ENCODE measurements at regions not wholly inside any gene's neighbourhood (a gene's known extent, or its start where the extent isn't known, plus 50 kb on each side); places are given as distances from the start of the nearest gene placed in this dataset.

GRCh38 chr9:120236596-120236995 is 343.4 kb downstream of the CDK5RAP2 start:
- H3K9me3 Mint-ChIP-seq: no peaks in the 10 kb centered on the region
- intact Hi-C loops (cut with micrococcal nuclease): no loop called here
- DNase-seq: no peak
- ATAC-seq: no peak
- H3K4me1 Mint-ChIP-seq (ENCODE audit: low read depth): no peaks in the 10 kb centered on the region
- H3K36me3 Mint-ChIP-seq (ENCODE audit: low read depth): no peaks in the 10 kb centered on the region
- no peak overlapping the region for H3K4me3 Mint-ChIP-seq
- peaks cover 2% of the 10 kb centered on the region for H3K27me3 Mint-ChIP-seq
- TF ChIP-seq CTCF (IDR thresholded peaks at IDR 0.05): no peak
- POLR2A ChIA-PET: no interaction called here
- H3K27ac Mint-ChIP-seq: no peak overlapping the region
- CTCF ChIA-PET: no interaction called here

- DNase-seq (no peak), ATAC-seq (no peak)
- intact Hi-C loops (cut with micrococcal nuclease): no loop called here
- H3K4me1 Mint-ChIP-seq (ENCODE audit: low read depth): no peaks in the 10 kb centered on the region
- H3K9me3 Mint-ChIP-seq: no peaks in the 10 kb centered on the region
- H3K27ac Mint-ChIP-seq: no peak overlapping the region
- ChIA-PET CTCF (no interaction called here), POLR2A (no interaction called here)
- no peaks in the 10 kb centered on the region for H3K36me3 Mint-ChIP-seq (ENCODE audit: low read depth)
- no peak for TF ChIP-seq CTCF (IDR thresholded peaks at IDR 0.05)
- H3K4me3 Mint-ChIP-seq: no peak overlapping the region
- peaks cover 2% of the 10 kb centered on the region for H3K27me3 Mint-ChIP-seq
Measured at GRCh38 chr9:120235081-120235480, 344.9 kb downstream of the CDK5RAP2 start.

GRCh38 chr9:120230227-120230626 is 349.7 kb downstream of the CDK5RAP2 start:
- TF ChIP-seq CTCF (IDR thresholded peaks at IDR 0.05): no peak
- H3K9me3 Mint-ChIP-seq: no peaks in the 10 kb centered on the region
- ChIA-PET POLR2A (no interaction called here), CTCF (no interaction called here)
- no peaks in the 10 kb centered on the region for H3K36me3 Mint-ChIP-seq (ENCODE audit: low read depth)
- no peak for ATAC-seq
- no peaks in the 10 kb centered on the region for H3K4me1 Mint-ChIP-seq (ENCODE audit: low read depth)
- H3K4me3 Mint-ChIP-seq: no peak overlapping the region
- DNase-seq: no peak
- no peak overlapping the region for H3K27ac Mint-ChIP-seq
- peaks cover 2% of the 10 kb centered on the region for H3K27me3 Mint-ChIP-seq
- intact Hi-C loops (cut with micrococcal nuclease): no loop called here

GRCh38 chr9:120221844-120222243 is 358.1 kb downstream of the CDK5RAP2 start:
- Mint-ChIP-seq H3K36me3 (ENCODE audit: low read depth) (no peaks in the 10 kb centered on the region), H3K27me3 (no peaks in the 10 kb centered on the region), H3K4me1 (ENCODE audit: low read depth) (no peaks in the 10 kb centered on the region), H3K4me3 (no peak overlapping the region), H3K9me3 (no peaks in the 10 kb centered on the region), H3K27ac (no peak overlapping the region)
- ATAC-seq (no peak), DNase-seq (no peak)
- POLR2A ChIA-PET: no interaction called here
- TF ChIP-seq CTCF (IDR thresholded peaks at IDR 0.05): no peak
- CTCF ChIA-PET: no interaction called here
- intact Hi-C loops (cut with micrococcal nuclease): no loop called here

GRCh38 chr9:120214332-120214731 is 365.6 kb downstream of the CDK5RAP2 start:
- Mint-ChIP-seq H3K4me3 (no peak overlapping the region), H3K27ac (no peak overlapping the region), H3K27me3 (peaks cover 1% of the 10 kb centered on the region), H3K9me3 (no peaks in the 10 kb centered on the region), H3K4me1 (ENCODE audit: low read depth) (no peaks in the 10 kb centered on the region), H3K36me3 (ENCODE audit: low read depth) (no peaks in the 10 kb centered on the region)
- CTCF ChIA-PET: no interaction called here
- TF ChIP-seq CTCF (IDR thresholded peaks at IDR 0.05): no peak
- ATAC-seq (no peak), DNase-seq (no peak)
- POLR2A ChIA-PET: no interaction called here
- intact Hi-C loops (cut with micrococcal nuclease): no loop called here

Measured in activated CD8-positive, alpha-beta T cell treated with anti-CD3 and anti-CD28 coated beads for 36 hours (primary cell).